ENCODE measurements at regions not wholly inside any gene's neighbourhood (a gene's known extent, or its start where the extent isn't known, plus 50 kb on each side); places are given as distances from the start of the nearest gene placed in this dataset.

GRCh38 chr13:36516225-36516624 is 83.9 kb downstream of the CCNA1 start:
- Histone ChIP-seq H2AFZ (ENCODE audit: low read length) (no peak overlapping the region), H3K4me2 (ENCODE audit: extremely low read depth, insufficient read depth, low read length) (no peak overlapping the region), H3K79me2 (ENCODE audit: control insufficient read depth, insufficient read depth, low read length) (no peaks in the 10 kb centered on the region), H3K4me3 (replicated peaks in 1 of 4; ENCODE audit: control extremely low read depth in 1 of 4, insufficient read depth in 1 of 4, low read depth in 3 of 4, low read length in 4 of 4) (no peak overlapping the region), H4K20me1 (ENCODE audit: control insufficient read depth, extremely low read depth, insufficient read depth, low read length) (no peaks in the 10 kb centered on the region), H3K4me1 (ENCODE audit: control insufficient read depth, extremely low read depth, insufficient read depth, low read length) (no peaks in the 10 kb centered on the region), H3K27ac (ENCODE audit: insufficient read depth, low read length) (no peak overlapping the region), H3K9me3 (ENCODE audit: control insufficient read depth, insufficient read depth, low read depth, low read length) (no peaks in the 10 kb centered on the region), H3K27me3 (ENCODE audit: control insufficient read depth, insufficient read depth, low read length) (no peaks in the 10 kb centered on the region), H3K36me3 (ENCODE audit: control insufficient read depth, insufficient read depth, low read length) (no peaks in the 10 kb centered on the region), H3K9ac (ENCODE audit: insufficient read depth, low read length) (no peak overlapping the region)
- TF ChIP-seq CTCF (conservative IDR thresholded peaks at IDR 0.05 in 1 of 2, IDR thresholded peaks at IDR 0.05 in 1 of 2; ENCODE audit: low read depth in 1 of 2, low read length in 2 of 2) (no peak), EZH2 (IDR thresholded peaks at IDR 0.05; ENCODE audit: low read length, missing control alignments) (no peak)
- no peak for DNase-seq (ENCODE audit: low read depth in 2 of 2)

DNA sequence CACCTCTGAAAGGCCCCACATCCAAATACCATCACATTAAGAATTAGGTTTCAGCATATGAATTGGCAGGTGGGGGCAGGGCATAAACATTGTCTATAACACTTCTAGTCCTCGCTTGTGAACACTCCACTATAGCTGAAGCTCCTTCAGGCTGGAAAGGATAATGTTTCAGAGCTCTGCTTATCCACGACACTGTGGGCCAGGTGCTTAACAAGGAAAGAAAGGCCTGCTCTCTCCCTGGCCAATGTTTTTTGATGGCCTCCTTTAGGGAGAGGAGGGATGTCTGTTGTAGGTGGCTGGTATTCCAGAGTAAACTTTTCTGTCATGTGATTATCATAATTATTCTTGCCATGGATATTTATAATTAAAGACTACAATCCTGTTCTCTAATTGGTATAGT is 86.4 kb downstream of the CCNA1 start:
- no peaks in the 10 kb centered on the region for H3K36me3 ChIP-seq (ENCODE audit: control insufficient read depth, insufficient read depth, low read length)
- TF ChIP-seq CTCF (conservative IDR thresholded peaks at IDR 0.05 in 1 of 2, IDR thresholded peaks at IDR 0.05 in 1 of 2; ENCODE audit: low read depth in 1 of 2, low read length in 2 of 2), result no peak
- H3K4me3 ChIP-seq (replicated peaks in 1 of 4; ENCODE audit: control extremely low read depth in 1 of 4, insufficient read depth in 1 of 4, low read depth in 3 of 4, low read length in 4 of 4), result no peak overlapping the region
- H3K27ac ChIP-seq (ENCODE audit: insufficient read depth, low read length), result no peak overlapping the region
- H3K4me1 ChIP-seq (ENCODE audit: control insufficient read depth, extremely low read depth, insufficient read depth, low read length), result no peaks in the 10 kb centered on the region
- H3K27me3 ChIP-seq (ENCODE audit: control insufficient read depth, insufficient read depth, low read length), result no peaks in the 10 kb centered on the region
- no peak overlapping the region for H3K4me2 ChIP-seq (ENCODE audit: extremely low read depth, insufficient read depth, low read length)
- no peaks in the 10 kb centered on the region for H4K20me1 ChIP-seq (ENCODE audit: control insufficient read depth, extremely low read depth, insufficient read depth, low read length)
- no peaks in the 10 kb centered on the region for H3K79me2 ChIP-seq (ENCODE audit: control insufficient read depth, insufficient read depth, low read length)
- H3K9ac ChIP-seq (ENCODE audit: insufficient read depth, low read length), result no peak overlapping the region
- H3K9me3 ChIP-seq (ENCODE audit: control insufficient read depth, insufficient read depth, low read depth, low read length), result no peaks in the 10 kb centered on the region
- H2AFZ ChIP-seq (ENCODE audit: low read length), result no peak overlapping the region
- no peak for DNase-seq (ENCODE audit: low read depth in 2 of 2)

DNA sequence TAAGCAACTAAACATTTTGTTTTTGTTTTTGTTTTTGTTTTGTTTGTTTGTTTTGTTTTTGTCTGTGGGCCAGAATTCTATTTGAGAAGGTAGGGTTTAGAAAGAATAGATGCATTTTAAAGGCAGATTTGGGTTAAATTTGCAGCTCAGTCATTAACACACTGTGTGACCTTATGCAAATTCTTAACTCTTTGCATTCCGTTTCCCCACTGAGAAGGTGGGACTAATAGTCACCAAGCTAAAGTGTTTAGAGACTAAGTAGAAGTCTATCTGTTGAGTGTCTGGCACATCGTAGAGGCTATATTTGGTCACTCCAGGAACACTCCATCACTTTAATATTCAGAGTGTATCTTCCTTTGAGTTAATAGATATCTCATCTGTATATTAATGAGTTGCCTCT is 87.1 kb downstream of the CCNA1 start:
- Histone ChIP-seq H2AFZ (ENCODE audit: low read length) (no peak overlapping the region), H3K27me3 (ENCODE audit: control insufficient read depth, insufficient read depth, low read length) (no peaks in the 10 kb centered on the region), H3K4me3 (replicated peaks in 1 of 4; ENCODE audit: control extremely low read depth in 1 of 4, insufficient read depth in 1 of 4, low read depth in 3 of 4, low read length in 4 of 4) (no peak overlapping the region), H3K79me2 (ENCODE audit: control insufficient read depth, insufficient read depth, low read length) (no peaks in the 10 kb centered on the region), H3K9me3 (ENCODE audit: control insufficient read depth, insufficient read depth, low read depth, low read length) (no peaks in the 10 kb centered on the region), H3K4me1 (ENCODE audit: control insufficient read depth, extremely low read depth, insufficient read depth, low read length) (no peaks in the 10 kb centered on the region), H3K27ac (ENCODE audit: insufficient read depth, low read length) (no peak overlapping the region), H3K36me3 (ENCODE audit: control insufficient read depth, insufficient read depth, low read length) (no peaks in the 10 kb centered on the region), H3K9ac (ENCODE audit: insufficient read depth, low read length) (no peak overlapping the region), H3K4me2 (ENCODE audit: extremely low read depth, insufficient read depth, low read length) (no peak overlapping the region), H4K20me1 (ENCODE audit: control insufficient read depth, extremely low read depth, insufficient read depth, low read length) (no peaks in the 10 kb centered on the region)
- DNase-seq (ENCODE audit: low read depth in 2 of 2), result no peak
- TF ChIP-seq CTCF (conservative IDR thresholded peaks at IDR 0.05 in 1 of 2, IDR thresholded peaks at IDR 0.05 in 1 of 2; ENCODE audit: low read depth in 1 of 2, low read length in 2 of 2) (no peak), EZH2 (IDR thresholded peaks at IDR 0.05; ENCODE audit: low read length, missing control alignments) (no peak)

Measured in fibroblast of lung (primary cell).